Stimulated activated CD4-positive, alpha-beta T cell treated with anti-CD3 and anti-CD28 coated beads, Interleukin-1b, Interleukin-23, amount 100 ng/mL, for 1 hour (primary cell): ENCODE measurements at regions not wholly inside any gene's neighbourhood (a gene's known extent, or its start where the extent isn't known, plus 50 kb on each side); places are given as distances from the start of the nearest gene placed in this dataset.
"Not testable (repeated sequence)": the region's sequence is repeated elsewhere in the genome, so short reads cannot be mapped to it uniquely, and the experiment has no call there.

Experiments used
- DNase-seq, 2 donors: peaks; one replicate each; pipeline ENCODE4 v3.0.0-alpha.2; 2020; ENCODE audit warnings: low read depth in 2 of 2

GRCh38 chr15:58295637-58296215, 136.1 kb upstream of the LIPC start:
- DNase-seq, result no peak

GRCh38 chr15:58296276-58296675, 135.5 kb upstream of the LIPC start:
- DNase-seq, result no peak

- no peak for DNase-seq
These were observed 134.2 kb upstream of the LIPC start for GRCh38 chr15:58297639-58298038.

- no peak for DNase-seq
These were observed 132.6 kb upstream of the LIPC start for GRCh38 chr15:58298879-58299850.

- DNase-seq, result no peak
These were observed 129.0 kb upstream of the LIPC start for GRCh38 chr15:58302832-58303231.

- DNase-seq, result no peak
These were observed 128.6 kb upstream of the LIPC start for GRCh38 chr15:58303236-58303635.

GRCh38 chr15:58306591-58307312, 125.0 kb upstream of the LIPC start:
- DNase-seq, result no peak

- DNase-seq, result no peak
These were observed 124.4 kb upstream of the LIPC start for GRCh38 chr15:58307313-58307961.

GRCh38 chr15:58308742-58309355, 122.9 kb upstream of the LIPC start:
- DNase-seq, result no peak

- no peak for DNase-seq
These were observed 121.5 kb upstream of the LIPC start for GRCh38 chr15:58309963-58310928.

GRCh38 chr15:58311556-58311955, 120.2 kb upstream of the LIPC start:
- DNase-seq, result no peak

GRCh38 chr15:58312031-58312430, 119.8 kb upstream of the LIPC start:
- DNase-seq, result no peak

GRCh38 chr15:58313304-58313703, 118.5 kb upstream of the LIPC start:
- no peak for DNase-seq

GRCh38 chr15:58313810-58314592, 117.8 kb upstream of the LIPC start:
- no peak for DNase-seq

- DNase-seq, result no peak
These were observed 117.1 kb upstream of the LIPC start for GRCh38 chr15:58314593-58315216.

- no peak for DNase-seq
These were observed 113.3 kb upstream of the LIPC start for GRCh38 chr15:58318517-58318916.

GRCh38 chr15:58321034-58321433, 110.8 kb upstream of the LIPC start:
- no peak for DNase-seq

GRCh38 chr15:58322253-58322652, 109.5 kb upstream of the LIPC start:
- DNase-seq, result no peak

- DNase-seq, result not testable (repeated sequence)
These were observed 108.5 kb upstream of the LIPC start for GRCh38 chr15:58323321-58323720.
